Fibroblast of lung (primary cell): ENCODE measurements at regions not wholly inside any gene's neighbourhood (a gene's known extent, or its start where the extent isn't known, plus 50 kb on each side); places are given as distances from the start of the nearest gene placed in this dataset.

ENCODE experiments used
- CTCF ChIP-seq, 2 donors: IDR thresholded peaks in 1 of 2; conservative IDR thresholded peaks in 1 of 2; 1 replicate in 1 of 2; 2 replicates in 1 of 2; pipeline ENCODE4 v1.5.1; 2011 to 2012; ENCODE audit warnings: low read length in 2 of 2, control low read depth in 1 of 2, inconsistent platforms in 1 of 2, low read depth in 1 of 2, mild to moderate bottlenecking in 1 of 2
- EZH2 ChIP-seq: IDR thresholded peaks from 2 replicates; pipeline ENCODE4 v1.5.1; 2012; ENCODE audit warnings: low read length, control low read depth, mild to moderate bottlenecking; ENCODE audit errors: missing control alignments

DNA sequence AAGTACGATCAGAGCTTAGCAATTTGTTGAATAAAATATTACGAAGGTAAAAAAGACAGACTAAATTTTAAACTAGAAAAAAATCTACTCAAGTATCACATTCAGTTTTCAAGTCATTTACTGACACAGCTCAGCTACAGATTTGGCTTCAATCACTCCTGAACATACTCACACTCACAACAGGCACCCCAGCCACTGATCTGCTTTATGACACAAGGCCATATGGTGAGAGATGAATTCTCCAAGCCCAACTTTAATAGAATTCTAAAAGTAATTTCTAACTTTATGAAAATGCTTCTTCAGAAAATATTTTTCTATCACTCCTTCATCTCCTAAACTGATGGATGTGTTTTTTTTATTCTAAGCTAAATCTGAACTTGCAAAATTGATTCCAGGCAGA lies 337.1 kb downstream of the HHIPL2 start:
- TF ChIP-seq CTCF (conservative IDR thresholded peaks at IDR 0.05 in 1 of 2, IDR thresholded peaks at IDR 0.05 in 1 of 2; ENCODE audit: low read depth in 1 of 2, low read length in 2 of 2), result no peak
- TF ChIP-seq EZH2, result no peak
